PC-3 (cell line): ENCODE measurements at regions not wholly inside any gene's neighbourhood (a gene's known extent, or its start where the extent isn't known, plus 50 kb on each side); places are given as distances from the start of the nearest gene placed in this dataset.

Experiments used
- ATAC-seq: fragments of 200-7000 bp; cut with Tn5 transposase; 2 replicates; pipeline ENCODE4 v1.9.1; 2020; ENCODE audit warnings: mild to moderate bottlenecking, moderate library complexity
- BruUV-seq: library from RNA; stranded (reverse); fragments of 400-500 nt; replicated peaks from 2 replicates; lab custom pipeline; 2021; lab: Mats Ljungman, UMichigan
- CTCF ChIA-PET: fragments of 300-600 bp; sonication (Branson Sonifier 250); formaldehyde crosslinking; loops from one replicate; lab custom pipeline; 2022; ENCODE audit warnings: antibody characterized with exemption; lab: Charles Lee
- POLR2A ChIA-PET: fragments of 300-600 bp; sonication (Branson Sonifier 250); formaldehyde crosslinking; loops from one replicate; lab custom pipeline; 2022; ENCODE audit warnings: antibody characterized with exemption; ENCODE audit not compliant: unreplicated experiment; lab: Charles Lee
- DNase-seq: peaks from one replicate; pipeline ENCODE4 v3.0.0-alpha.2; 2015
- H2AFZ ChIP-seq: fragments of 300-600 bp; sonication (generic); 2 replicates; pipeline ENCODE4 v1.6.0; 2016; ENCODE audit warnings: antibody characterized with exemption, low read length
- H3F3A ChIP-seq: fragments of 300-600 bp; sonication (generic); one replicate; pipeline ENCODE4 v1.6.0; 2017; ENCODE audit warnings: antibody characterized with exemption, low read length, control low read depth, mild to moderate bottlenecking; ENCODE audit not compliant: unreplicated experiment
- H3K27ac ChIP-seq: fragments of 300-600 bp; sonication (generic); 2 replicates; pipeline ENCODE4 v1.5.1; 2016; ENCODE audit warnings: mild to moderate bottlenecking, low read length
- H3K27me3 ChIP-seq: fragments of 300-600 bp; sonication (generic); 2 replicates; pipeline ENCODE4 v1.6.1; 2016; ENCODE audit warnings: low read length, mixed read lengths
- H3K36me3 ChIP-seq: fragments of 300-600 bp; sonication (generic); 2 replicates; pipeline ENCODE4 v1.6.1; 2016; ENCODE audit warnings: low read depth, mixed run types, low read length, mixed read lengths
- H3K4me1 ChIP-seq: fragments of 300-600 bp; sonication (generic); 2 replicates; pipeline ENCODE4 v1.5.1; 2016; ENCODE audit warnings: low read length; ENCODE audit not compliant: insufficient read depth
- H3K4me2 ChIP-seq: fragments of 300-600 bp; sonication (generic); 2 replicates; pipeline ENCODE4 v1.6.0; 2016; ENCODE audit warnings: low read length
- H3K4me3 ChIP-seq: fragments of 300-600 bp; sonication (generic); 2 replicates; pipeline ENCODE4 v1.5.1; 2016; ENCODE audit warnings: mild to moderate bottlenecking, low read length, mixed read lengths
- H3K79me2 ChIP-seq: fragments of 300-600 bp; sonication (generic); 2 replicates; pipeline ENCODE4 v1.6.1; 2017; ENCODE audit warnings: low read length, mixed read lengths
- H3K9ac ChIP-seq: fragments of 300-600 bp; sonication (generic); 2 replicates; pipeline ENCODE4 v1.6.0; 2016; ENCODE audit warnings: mild to moderate bottlenecking, low read length
- H3K9me2 ChIP-seq: fragments of 300-600 bp; sonication (generic); replicated peaks from 2 replicates; pipeline ENCODE4 v1.6.1; 2016; ENCODE audit warnings: mixed run types, low read length, mixed read lengths
- H3K9me3 ChIP-seq: fragments of 300-600 bp; sonication (generic); 2 replicates; pipeline ENCODE4 v1.6.1; 2016; ENCODE audit warnings: low read length, mixed read lengths
- H4K20me1 ChIP-seq: fragments of 300-600 bp; sonication (generic); 2 replicates; pipeline ENCODE4 v1.6.1; 2016; ENCODE audit warnings: low read length, mixed read lengths
- CTCF ChIP-seq: fragments of 300-600 bp; sonication (generic); conservative IDR thresholded peaks from 2 replicates; pipeline ENCODE4 v1.5.1; 2017; ENCODE audit warnings: antibody characterized with exemption, low read depth, mild to moderate bottlenecking, low read length
- EZH2 ChIP-seq: fragments of 300-600 bp; sonication (generic); IDR thresholded peaks from one replicate; pipeline ENCODE4 v1.6.1; 2017; ENCODE audit warnings: antibody characterized with exemption, mild to moderate bottlenecking, low read length; ENCODE audit not compliant: unreplicated experiment
- EZH2phosphoT487 ChIP-seq: fragments of 300-600 bp; sonication (generic); IDR thresholded peaks from 2 replicates; pipeline ENCODE4 v1.6.1; 2018; ENCODE audit warnings: mild to moderate bottlenecking, antibody characterized with exemption, low read length, borderline replicate concordance
- intact Hi-C: fragments of 100-400 bp; cut with micrococcal nuclease; formaldehyde crosslinking; loops from 2 replicates; pipeline ENCODE4 v1.9.0; 2023

GRCh38 chr15:29203718-29204368 is 65.8 kb downstream of the NSMCE3 start:
- Histone ChIP-seq H3K79me2 (no peaks in the 10 kb centered on the region), H3F3A (no peaks in the 10 kb centered on the region), H3K27ac (no peak overlapping the region), H3K4me2 (no peak overlapping the region), H2AFZ (no peak overlapping the region), H3K4me3 (no peak overlapping the region), H3K9ac (no peak overlapping the region), H3K4me1 (no peaks in the 10 kb centered on the region), H3K9me3 (no peaks in the 10 kb centered on the region), H4K20me1 (no peaks in the 10 kb centered on the region), H3K36me3 (no peaks in the 10 kb centered on the region), H3K27me3 (peaks cover 31% of the 10 kb centered on the region), H3K9me2 (no peaks in the 10 kb centered on the region)
- no TSS peak for BruUV-seq
- intact Hi-C loops: no loop called here
- ChIA-PET CTCF (interaction anchor here (0.7 kb wide), 1 partner anchor 115 kb away, joined by 3 read pairs; no protein-coding TSS in a partner anchor), POLR2A (no interaction called here)
- TF ChIP-seq EZH2phosphoT487 (no peak), EZH2 (no peak), CTCF (no peak)
- ATAC-seq: no peak
- DNase-seq: no peak

GRCh38 chr15:29196722-29197121 is 72.9 kb downstream of the NSMCE3 start:
- no peak for DNase-seq
- BruUV-seq: no TSS peak
- Histone ChIP-seq H3K9me3 (no peaks in the 10 kb centered on the region), H3K9ac (no peak overlapping the region), H3F3A (no peaks in the 10 kb centered on the region), H3K4me2 (no peak overlapping the region), H3K36me3 (no peaks in the 10 kb centered on the region), H3K9me2 (no peaks in the 10 kb centered on the region), H3K4me3 (no peak overlapping the region), H3K27me3 (peaks cover 67% of the 10 kb centered on the region), H3K27ac (no peak overlapping the region), H4K20me1 (no peaks in the 10 kb centered on the region), H2AFZ (no peak overlapping the region), H3K4me1 (no peaks in the 10 kb centered on the region), H3K79me2 (no peaks in the 10 kb centered on the region)
- TF ChIP-seq EZH2phosphoT487: no peak
- intact Hi-C loops: no loop called here
- POLR2A ChIA-PET: interaction anchor here (0.5 kb wide), 1 partner anchor 260 kb away, joined by 3 read pairs; no protein-coding TSS in a partner anchor
- CTCF ChIA-PET: no interaction called here
- ATAC-seq: no peak

- Histone ChIP-seq H3K79me2 (no peaks in the 10 kb centered on the region), H4K20me1 (no peaks in the 10 kb centered on the region), H3K27ac (no peak overlapping the region), H3K27me3 (peaks cover 67% of the 10 kb centered on the region), H3F3A (no peaks in the 10 kb centered on the region), H3K4me1 (no peaks in the 10 kb centered on the region), H3K4me2 (no peak overlapping the region), H3K36me3 (no peaks in the 10 kb centered on the region), H3K9me3 (no peaks in the 10 kb centered on the region), H3K4me3 (no peak overlapping the region), H3K9ac (no peak overlapping the region), H3K9me2 (no peaks in the 10 kb centered on the region), H2AFZ (no peak overlapping the region)
- ATAC-seq (no peak), DNase-seq (no peak)
- POLR2A ChIA-PET: no interaction called here
- CTCF ChIA-PET: no interaction called here
- TF ChIP-seq EZH2phosphoT487: no peak
- no peak for TF ChIP-seq CTCF
- no peak for TF ChIP-seq EZH2
- intact Hi-C loops: no loop called here
- no TSS peak for BruUV-seq
Observed at GRCh38 chr15:29196290-29196689, 73.3 kb downstream of the NSMCE3 start.
